GM12872 (cell line): ENCODE measurements at regions not wholly inside any gene's neighbourhood (a gene's known extent, or its start where the extent isn't known, plus 50 kb on each side); places are given as distances from the start of the nearest gene placed in this dataset.

Source experiments
- CTCF ChIP-seq: IDR thresholded peaks from 3 replicates; pipeline ENCODE4 v1.5.1; 2011; ENCODE audit warnings: low read depth, mild to moderate bottlenecking, low read length, moderate library complexity; ENCODE audit not compliant: insufficient read depth

- no peak for TF ChIP-seq CTCF
These were observed 234.3 kb downstream of the MYCN start for GRCh38 chr2:16174693-16175045.

GRCh38 chr2:16173893-16174692, 233.7 kb downstream of the MYCN start:
- no peak for TF ChIP-seq CTCF

- TF ChIP-seq CTCF: no peak
These were observed 232.2 kb downstream of the MYCN start for GRCh38 chr2:16172324-16173175.

- TF ChIP-seq CTCF: no peak
These were observed 231.1 kb downstream of the MYCN start for GRCh38 chr2:16171425-16171920.

GRCh38 chr2:16170675-16171424, 230.5 kb downstream of the MYCN start:
- TF ChIP-seq CTCF: no peak

- no peak for TF ChIP-seq CTCF
These were observed 229.1 kb downstream of the MYCN start for GRCh38 chr2:16169381-16169960.
